ENCODE measurements at regions not wholly inside any gene's neighbourhood (a gene's known extent, or its start where the extent isn't known, plus 50 kb on each side); places are given as distances from the start of the nearest gene placed in this dataset.

- Histone ChIP-seq H3K27me3 (no peaks in the 10 kb centered on the region), H3K4me3 (no peak overlapping the region), H3K4me1 (peaks cover 0 to 7% (median 0%) of the 10 kb centered on the region in 4 donors), H3K36me3 (no peaks in the 10 kb centered on the region), H3K27ac (no peak overlapping the region), H3K9me3 (no peaks in the 10 kb centered on the region)
- DNase-seq = no peak
- ATAC-seq (ENCODE audit: low FRiP score in 2 of 2) = no peak
- 70 to 74% methylated on average over 3 of the region's 3 CpGs for WGBS, 2 donors
- TF ChIP-seq POLR2A (IDR thresholded peaks at IDR 0.05) = no peak
- TF ChIP-seq POLR2AphosphoS5 (IDR thresholded peaks at IDR 0.05) = no peak
- TF ChIP-seq CTCF (IDR thresholded peaks at IDR 0.05) = no peak
- TF ChIP-seq EP300 (IDR thresholded peaks at IDR 0.05) = no peak
Observed at GRCh38 chr3:110181226-110181625, 843.9 kb upstream of the DPPA4 start.

- DNase-seq (no peak), ATAC-seq (ENCODE audit: low FRiP score in 2 of 2) (no peak)
- WGBS, 2 donors = 44 to 62% methylated on average over 1 of the region's 1 CpG
- Histone ChIP-seq H3K9me3 (no peaks in the 10 kb centered on the region), H3K4me3 (no peak overlapping the region), H3K36me3 (no peaks in the 10 kb centered on the region), H3K27ac (no peak overlapping the region), H3K4me1 (no peaks in the 10 kb centered on the region), H3K27me3 (no peaks in the 10 kb centered on the region)
- TF ChIP-seq POLR2A (IDR thresholded peaks at IDR 0.05) = no peak
- no peak for TF ChIP-seq CTCF (IDR thresholded peaks at IDR 0.05)
- TF ChIP-seq POLR2AphosphoS5 (IDR thresholded peaks at IDR 0.05) = no peak
- no peak for TF ChIP-seq EP300 (IDR thresholded peaks at IDR 0.05)
Observed at GRCh38 chr3:110184536-110184935, 847.2 kb upstream of the DPPA4 start.

GRCh38 chr3:110193074-110193473, 855.7 kb upstream of the DPPA4 start:
- H3K9me3 ChIP-seq = no peaks in the 10 kb centered on the region
- H3K27ac ChIP-seq = no peak overlapping the region
- no peaks in the 10 kb centered on the region for H3K27me3 ChIP-seq
- H3K4me1 ChIP-seq = no peaks in the 10 kb centered on the region
- ATAC-seq (ENCODE audit: low FRiP score in 2 of 2) (no peak), DNase-seq (no peak)
- H3K36me3 ChIP-seq = no peaks in the 10 kb centered on the region
- 64 to 74% methylated on average over 2 of the region's 2 CpGs for WGBS, 2 donors
- no peak overlapping the region for H3K4me3 ChIP-seq
- TF ChIP-seq POLR2AphosphoS5 (IDR thresholded peaks at IDR 0.05) (no peak), CTCF (IDR thresholded peaks at IDR 0.05) (no peak), POLR2A (IDR thresholded peaks at IDR 0.05) (no peak), EP300 (IDR thresholded peaks at IDR 0.05) (no peak)

GRCh38 chr3:110198717-110199587, 861.6 kb upstream of the DPPA4 start:
- peak; percentile 29 to 70 for ATAC-seq (ENCODE audit: low FRiP score in 2 of 2)
- peaks cover 0 to 4% (median 0%) of the 10 kb centered on the region in 4 donors for H3K9me3 ChIP-seq
- no peak for TF ChIP-seq POLR2AphosphoS5 (IDR thresholded peaks at IDR 0.05)
- no peak for TF ChIP-seq EP300 (IDR thresholded peaks at IDR 0.05)
- H3K27ac ChIP-seq = no peak overlapping the region
- H3K4me1 ChIP-seq = peaks cover 0 to 11% (median 2%) of the 10 kb centered on the region in 4 donors
- WGBS, 2 donors = 73 to 75% methylated on average over 3 to 12 of the region's 12 CpGs
- no peak overlapping the region for H3K4me3 ChIP-seq
- no peaks in the 10 kb centered on the region for H3K36me3 ChIP-seq
- H3K27me3 ChIP-seq = no peaks in the 10 kb centered on the region
- peak in 1 of 2 donors; percentile 74 for DNase-seq

- Histone ChIP-seq H3K27me3 (no peaks in the 10 kb centered on the region), H3K36me3 (no peaks in the 10 kb centered on the region), H3K9me3 (peaks cover 0 to 4% (median 0%) of the 10 kb centered on the region in 4 donors), H3K4me1 (peaks cover 0 to 11% (median 2%) of the 10 kb centered on the region in 4 donors), H3K4me3 (no peak overlapping the region), H3K27ac (no peak overlapping the region)
- 62% methylated on average over 2 of the region's 2 CpGs; no CpG with 5 or more reads in 1 of the 2 donors for WGBS, 2 donors
- ATAC-seq (ENCODE audit: low FRiP score in 2 of 2) (no peak), DNase-seq (peak in 1 of 2 donors; percentile 22)
- TF ChIP-seq EP300 (IDR thresholded peaks at IDR 0.05) (no peak), CTCF (IDR thresholded peaks at IDR 0.05) (no peak), POLR2AphosphoS5 (IDR thresholded peaks at IDR 0.05) (no peak), POLR2A (IDR thresholded peaks at IDR 0.05) (no peak)
Observed at GRCh38 chr3:110199588-110199943, 862.2 kb upstream of the DPPA4 start.
